A549 (cell line): ENCODE measurements at regions not wholly inside any gene's neighbourhood (a gene's known extent, or its start where the extent isn't known, plus 50 kb on each side); places are given as distances from the start of the nearest gene placed in this dataset.

Source experiments
- ATAC-seq, 2 experiments: fragments of 200-7000 bp in 1 of 2; fragments of >200 bp in 1 of 2; cut with Nextera tagmentation in 1 of 2; cut with Tn5 transposase in 1 of 2; 3 replicates each; pipeline versions ENCODE4 v1.8.0 to v1.9.1; 2018 to 2020; ENCODE audit warnings: mild to moderate bottlenecking in 1 of 2, moderate library complexity in 1 of 2
- CTCF ChIA-PET: fragments of 300-600 bp; sonication (Branson Sonifier 250); formaldehyde crosslinking; extraction: SDS; loops from one replicate; lab custom pipeline; 2021; ENCODE audit warnings: antibody characterized with exemption, inconsistent platforms; lab: Yijun Ruan, JAX
- POLR2A ChIA-PET: fragments of 350-600 bp; formaldehyde crosslinking; extraction: SDS; loops from one replicate; lab custom pipeline; 2021; ENCODE audit warnings: antibody characterized with exemption, inconsistent platforms; lab: Yijun Ruan, JAX
- DNase-seq, 2 experiments: peaks; one replicate each; pipeline versions ENCODE4 v3.0.0 to v3.0.0-alpha.2; 2011 to 2016; ENCODE audit warnings: low read depth in 1 of 2, low spot score in 1 of 2
- FAIRE-seq: peaks from 2 replicates; lab custom pipeline; 2011; peaks lifted over from hg19 to GRCh38; lab: Jason Lieb, UNC
- H3K27ac ChIP-seq, 2 experiments: fragments of >200 bp; sonication (Bioruptor Twin); formaldehyde crosslinking; 3 replicates each; pipeline ENCODE4 v1.5.1; 2016 to 2017
- H3K4me1 ChIP-seq: fragments of >200 bp; sonication (Bioruptor Twin); formaldehyde crosslinking; 3 replicates; pipeline ENCODE4 v1.6.1; 2016
- H3K4me2 ChIP-seq: fragments of >200 bp; sonication (Bioruptor Twin); formaldehyde crosslinking; 3 replicates; pipeline ENCODE4 v1.6.1; 2016
- H3K4me3 ChIP-seq: fragments of >200 bp; sonication (Bioruptor Twin); formaldehyde crosslinking; 3 replicates; pipeline ENCODE4 v1.5.1; 2016
- H3K9me3 ChIP-seq: fragments of >200 bp; sonication (Bioruptor Twin); formaldehyde crosslinking; 3 replicates; pipeline ENCODE4 v1.6.1; 2016
- BHLHE40 ChIP-seq: IDR thresholded peaks from 2 replicates; pipeline ENCODE4 v1.6.1; 2012; ENCODE audit warnings: low read depth, low read length, inconsistent platforms
- CBX8 ChIP-seq: fragments of 200-600 bp; sonication (generic); IDR thresholded peaks from 2 replicates; pipeline ENCODE4 v1.6.1; 2016
- CEBPB ChIP-seq, 2 experiments: fragments of >200 bp in 1 of 2; sonication (Bioruptor Twin) in 1 of 2; formaldehyde crosslinking in 1 of 2; IDR thresholded peaks; 2 replicates each; pipeline ENCODE4 v1.6.1; 2012 to 2016
- CHD4 ChIP-seq: fragments of 200-600 bp; sonication (generic); IDR thresholded peaks from 2 replicates; pipeline ENCODE4 v1.6.1; 2016; ENCODE audit warnings: antibody characterized with exemption, mild to moderate bottlenecking, borderline replicate concordance
- EHMT2 ChIP-seq: fragments of 200-600 bp; sonication (generic); IDR thresholded peaks from 2 replicates; pipeline ENCODE4 v1.6.1; 2016; ENCODE audit warnings: antibody characterized with exemption, low read depth, mild to moderate bottlenecking, moderate library complexity
- FOSL2 ChIP-seq, 2 experiments: fragments of 450-650 bp in 1 of 2; fragments of >200 bp in 1 of 2; sonication (Bioruptor Twin) in 1 of 2; formaldehyde crosslinking; IDR thresholded peaks; 2 replicates each; pipeline versions ENCODE4 v1.5.0 to v1.6.1; 2016 to 2020; ENCODE audit warnings: mild to moderate bottlenecking in 1 of 2, moderate library complexity in 1 of 2
- HMGXB4 ChIP-seq: fragments of 250-450 bp; sonication (Bioruptor Pico); IDR thresholded peaks from 2 replicates; pipeline ENCODE4 v1.5.0; 2021; ENCODE audit warnings: mild to moderate bottlenecking, moderate library complexity, borderline replicate concordance
- HOXA7 ChIP-seq: fragments of 250-450 bp; sonication (Bioruptor Pico); IDR thresholded peaks from 2 replicates; pipeline ENCODE4 v1.5.0; 2020; ENCODE audit warnings: mild to moderate bottlenecking, moderate library complexity
- HOXB5 ChIP-seq: fragments of 250-450 bp; sonication (Bioruptor Pico); IDR thresholded peaks from 2 replicates; pipeline ENCODE4 v1.5.0; 2020; ENCODE audit warnings: mild to moderate bottlenecking, moderate library complexity
- JUN ChIP-seq, 2 experiments: fragments of >200 bp; sonication (Bioruptor Twin); formaldehyde crosslinking; IDR thresholded peaks; 2 replicates in 1 of 2; 3 replicates in 1 of 2; pipeline ENCODE4 v1.6.1; 2016 to 2017
- MAFK ChIP-seq: fragments of 450-650 bp; IDR thresholded peaks from 2 replicates; pipeline ENCODE4 v1.6.1; 2014; ENCODE audit not compliant: partially characterized antibody
- MYC ChIP-seq: IDR thresholded peaks from 2 replicates; pipeline ENCODE4 v1.6.1; 2012; ENCODE audit warnings: mild to moderate bottlenecking, inconsistent platforms, low read length, improper control_type of control experiment, borderline replicate concordance
- NR3C1 ChIP-seq: fragments of >200 bp; sonication (Bioruptor Twin); formaldehyde crosslinking; IDR thresholded peaks from 3 replicates; pipeline ENCODE4 v1.6.1; 2017
- POLR2A ChIP-seq: IDR thresholded peaks from 2 replicates; pipeline ENCODE4 v1.6.1; 2012; ENCODE audit warnings: mild to moderate bottlenecking, low read length
- RAD21 ChIP-seq, 2 experiments: fragments of >200 bp in 1 of 2; sonication (Bioruptor Twin) in 1 of 2; formaldehyde crosslinking in 1 of 2; IDR thresholded peaks in 1 of 2; conservative IDR thresholded peaks in 1 of 2; 2 replicates in 1 of 2; 3 replicates in 1 of 2; pipeline ENCODE4 v1.6.1; 2012 to 2018; ENCODE audit warnings: inconsistent platforms in 1 of 2
- RARB ChIP-seq: fragments of 250-450 bp; sonication (Bioruptor Pico); IDR thresholded peaks from 2 replicates; pipeline ENCODE4 v1.8.0; 2021; ENCODE audit warnings: mild to moderate bottlenecking, moderate library complexity
- REST ChIP-seq: fragments of 200-600 bp; sonication (generic); IDR thresholded peaks from 2 replicates; pipeline ENCODE4 v1.6.1; 2016; ENCODE audit warnings: antibody characterized with exemption, mild to moderate bottlenecking, moderate library complexity
- RFX5 ChIP-seq: fragments of 450-650 bp; IDR thresholded peaks from 2 replicates; pipeline ENCODE4 v1.7.1; 2014; ENCODE audit warnings: antibody characterized with exemption, mild to moderate bottlenecking, moderate library complexity
- ZSCAN20 ChIP-seq: fragments of 250-450 bp; sonication (Bioruptor Pico); IDR thresholded peaks from 2 replicates; pipeline ENCODE4 v1.8.0; 2022; ENCODE audit warnings: mild to moderate bottlenecking, moderate library complexity
- WGBS: methylation state at CpG from one replicate; pipeline ENCODE4 v1.1.6; 2017; ENCODE audit errors: missing lambda C conversion rate; 5-methylcytosine and 5-hydroxymethylcytosine counted together
- TF ChIP-seq, protein P1 (sequence below): fragments of 150-350 bp; IDR thresholded peaks from 2 replicates; pipeline ENCODE4 v1.6.1; 2014; ENCODE audit warnings: low read depth, mild to moderate bottlenecking, low read length
- TF ChIP-seq, protein P2 (sequence below): fragments of >200 bp; sonication (Bioruptor Twin); formaldehyde crosslinking; IDR thresholded peaks from 3 replicates; pipeline ENCODE4 v1.6.1; 2016

GRCh38 chr14:56964895-56965294 lies 154.6 kb upstream of the OTX2 start:
- Histone ChIP-seq H3K4me2 (no peak overlapping the region), H3K9me3 (no peaks in the 10 kb centered on the region), H3K4me1 (no peaks in the 10 kb centered on the region), H3K27ac (no peak overlapping the region), H3K4me3 (no peak overlapping the region)
- DNase-seq (no peak), FAIRE-seq (no peak), ATAC-seq (no peak)
- TF ChIP-seq RARB (CRISPR knock-in tag) (no peak), REST (no peak), EHMT2 (no peak), MAFK (no peak), JUN (IDR thresholded peaks at IDR 0.05) (no peak), HOXB5 (no peak), ZSCAN20 (no peak), MYC (no peak)
- TF ChIP-seq, protein P1, sequence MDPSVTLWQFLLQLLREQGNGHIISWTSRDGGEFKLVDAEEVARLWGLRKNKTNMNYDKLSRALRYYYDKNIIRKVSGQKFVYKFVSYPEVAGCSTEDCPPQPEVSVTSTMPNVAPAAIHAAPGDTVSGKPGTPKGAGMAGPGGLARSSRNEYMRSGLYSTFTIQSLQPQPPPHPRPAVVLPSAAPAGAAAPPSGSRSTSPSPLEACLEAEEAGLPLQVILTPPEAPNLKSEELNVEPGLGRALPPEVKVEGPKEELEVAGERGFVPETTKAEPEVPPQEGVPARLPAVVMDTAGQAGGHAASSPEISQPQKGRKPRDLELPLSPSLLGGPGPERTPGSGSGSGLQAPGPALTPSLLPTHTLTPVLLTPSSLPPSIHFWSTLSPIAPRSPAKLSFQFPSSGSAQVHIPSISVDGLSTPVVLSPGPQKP: no peak
- CTCF ChIA-PET: interaction anchor here (0.6 to 1.3 kb wide), 2 partner anchors 30 to 72 kb away, joined by 3 to 4 read pairs; no protein-coding TSS in a partner anchor
- 20% methylated on average over 5 of the region's 5 CpGs for WGBS
- POLR2A ChIA-PET: no interaction called here

- ATAC-seq: no peak
- Histone ChIP-seq H3K27ac (no peak overlapping the region), H3K4me3 (no peak overlapping the region), H3K9me3 (no peaks in the 10 kb centered on the region), H3K4me1 (no peaks in the 10 kb centered on the region), H3K4me2 (no peak overlapping the region)
- 32% methylated on average over 6 of the region's 6 CpGs for WGBS
- ChIA-PET CTCF (interaction anchor here (1.2 kb wide), 1 partner anchor 1109 kb away, joined by 3 read pairs; no protein-coding TSS in a partner anchor), POLR2A (no interaction called here)
- no peak for DNase-seq
- FAIRE-seq: no peak
- TF ChIP-seq, protein P2, sequence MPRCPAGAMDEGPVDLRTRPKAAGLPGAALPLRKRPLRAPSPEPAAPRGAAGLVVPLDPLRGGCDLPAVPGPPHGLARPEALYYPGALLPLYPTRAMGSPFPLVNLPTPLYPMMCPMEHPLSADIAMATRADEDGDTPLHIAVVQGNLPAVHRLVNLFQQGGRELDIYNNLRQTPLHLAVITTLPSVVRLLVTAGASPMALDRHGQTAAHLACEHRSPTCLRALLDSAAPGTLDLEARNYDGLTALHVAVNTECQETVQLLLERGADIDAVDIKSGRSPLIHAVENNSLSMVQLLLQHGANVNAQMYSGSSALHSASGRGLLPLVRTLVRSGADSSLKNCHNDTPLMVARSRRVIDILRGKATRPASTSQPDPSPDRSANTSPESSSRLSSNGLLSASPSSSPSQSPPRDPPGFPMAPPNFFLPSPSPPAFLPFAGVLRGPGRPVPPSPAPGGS: no peak
- TF ChIP-seq CHD4: no peak
- TF ChIP-seq CEBPB (IDR thresholded peaks at IDR 0.05): no peak
- no peak for TF ChIP-seq HMGXB4 (CRISPR knock-in tag)
- no peak for TF ChIP-seq BHLHE40
- no peak for TF ChIP-seq POLR2A
- TF ChIP-seq HOXA7: no peak
- TF ChIP-seq FOSL2 (IDR thresholded peaks at IDR 0.05): no peak
- TF ChIP-seq FOSL2 (CRISPR knock-in tag; IDR thresholded peaks at IDR 0.05): no peak
- TF ChIP-seq RAD21 (conservative IDR thresholded peaks at IDR 0.05 in 1 of 2, IDR thresholded peaks at IDR 0.05 in 1 of 2): no peak
- TF ChIP-seq HOXB5: no peak
- no peak for TF ChIP-seq RFX5
- TF ChIP-seq REST: no peak
- TF ChIP-seq NR3C1: no peak
- no peak for TF ChIP-seq CBX8
These were observed 153.1 kb upstream of the OTX2 start for GRCh38 chr14:56963381-56963780.
